Ishikawa (cell line): ENCODE measurements at regions not wholly inside any gene's neighbourhood (a gene's known extent, or its start where the extent isn't known, plus 50 kb on each side); places are given as distances from the start of the nearest gene placed in this dataset.

Experiments
- CEBPB ChIP-seq: IDR thresholded peaks from 2 replicates; pipeline ENCODE4 v1.6.1; 2012
- CREB1 ChIP-seq: IDR thresholded peaks from 2 replicates; pipeline ENCODE4 v1.6.1; 2012; ENCODE audit warnings: low read depth
- EGR1 ChIP-seq: IDR thresholded peaks from 2 replicates; pipeline ENCODE4 v1.6.1; 2012
- EP300 ChIP-seq: IDR thresholded peaks from 2 replicates; pipeline ENCODE4 v1.6.1; 2012; ENCODE audit warnings: borderline replicate concordance
- FOXM1 ChIP-seq: IDR thresholded peaks from 2 replicates; pipeline ENCODE4 v1.6.1; 2012; ENCODE audit warnings: low read depth, borderline replicate concordance
- NFIC ChIP-seq: IDR thresholded peaks from 2 replicates; pipeline ENCODE4 v1.6.1; 2012
- RAD21 ChIP-seq: IDR thresholded peaks from 2 replicates; pipeline ENCODE4 v1.6.1; 2012; ENCODE audit warnings: low read depth
- TAF1 ChIP-seq: IDR thresholded peaks from 2 replicates; pipeline ENCODE4 v1.6.1; 2012; ENCODE audit warnings: low read depth, mild to moderate bottlenecking
- TCF12 ChIP-seq: IDR thresholded peaks from 2 replicates; pipeline ENCODE4 v1.6.1; 2012; ENCODE audit warnings: low read depth
- TEAD4 ChIP-seq: IDR thresholded peaks from 2 replicates; pipeline ENCODE4 v1.6.1; 2012
- YY1 ChIP-seq: IDR thresholded peaks from 2 replicates; pipeline ENCODE4 v1.6.1; 2012; ENCODE audit warnings: low read depth
- ZBTB7A ChIP-seq: IDR thresholded peaks from 2 replicates; pipeline ENCODE4 v1.6.1; 2012; ENCODE audit warnings: low read depth
- TF ChIP-seq, protein P1 (sequence below): IDR thresholded peaks from 2 replicates; pipeline ENCODE4 v1.6.1; 2012; ENCODE audit warnings: low read depth, mild to moderate bottlenecking
- TF ChIP-seq, protein P2 (sequence below): IDR thresholded peaks from 2 replicates; pipeline ENCODE4 v1.6.1; 2012
- TF ChIP-seq, protein P3 (sequence below): IDR thresholded peaks from 2 replicates; pipeline ENCODE4 v1.6.1; 2012

DNA sequence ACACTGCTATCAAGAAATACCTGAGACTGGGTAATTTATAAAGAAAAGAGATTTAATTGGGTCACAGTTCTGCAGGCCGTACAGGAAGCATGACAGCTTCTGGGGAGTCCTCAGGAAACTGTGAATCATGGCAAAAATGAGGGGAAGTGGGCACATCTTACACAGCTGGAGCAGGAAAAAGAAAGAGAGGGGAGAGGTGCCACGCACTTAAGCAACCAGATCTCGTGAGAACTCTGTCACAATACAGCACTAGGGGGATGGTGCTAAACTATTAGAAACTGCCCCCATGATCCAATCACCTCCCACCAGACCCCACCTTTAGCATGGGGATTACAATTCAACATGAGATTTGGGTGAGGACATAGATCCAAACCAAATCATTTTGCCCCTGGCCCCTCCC, 105.5 kb upstream of the CPLX2 start:
- TF ChIP-seq, protein P1, sequence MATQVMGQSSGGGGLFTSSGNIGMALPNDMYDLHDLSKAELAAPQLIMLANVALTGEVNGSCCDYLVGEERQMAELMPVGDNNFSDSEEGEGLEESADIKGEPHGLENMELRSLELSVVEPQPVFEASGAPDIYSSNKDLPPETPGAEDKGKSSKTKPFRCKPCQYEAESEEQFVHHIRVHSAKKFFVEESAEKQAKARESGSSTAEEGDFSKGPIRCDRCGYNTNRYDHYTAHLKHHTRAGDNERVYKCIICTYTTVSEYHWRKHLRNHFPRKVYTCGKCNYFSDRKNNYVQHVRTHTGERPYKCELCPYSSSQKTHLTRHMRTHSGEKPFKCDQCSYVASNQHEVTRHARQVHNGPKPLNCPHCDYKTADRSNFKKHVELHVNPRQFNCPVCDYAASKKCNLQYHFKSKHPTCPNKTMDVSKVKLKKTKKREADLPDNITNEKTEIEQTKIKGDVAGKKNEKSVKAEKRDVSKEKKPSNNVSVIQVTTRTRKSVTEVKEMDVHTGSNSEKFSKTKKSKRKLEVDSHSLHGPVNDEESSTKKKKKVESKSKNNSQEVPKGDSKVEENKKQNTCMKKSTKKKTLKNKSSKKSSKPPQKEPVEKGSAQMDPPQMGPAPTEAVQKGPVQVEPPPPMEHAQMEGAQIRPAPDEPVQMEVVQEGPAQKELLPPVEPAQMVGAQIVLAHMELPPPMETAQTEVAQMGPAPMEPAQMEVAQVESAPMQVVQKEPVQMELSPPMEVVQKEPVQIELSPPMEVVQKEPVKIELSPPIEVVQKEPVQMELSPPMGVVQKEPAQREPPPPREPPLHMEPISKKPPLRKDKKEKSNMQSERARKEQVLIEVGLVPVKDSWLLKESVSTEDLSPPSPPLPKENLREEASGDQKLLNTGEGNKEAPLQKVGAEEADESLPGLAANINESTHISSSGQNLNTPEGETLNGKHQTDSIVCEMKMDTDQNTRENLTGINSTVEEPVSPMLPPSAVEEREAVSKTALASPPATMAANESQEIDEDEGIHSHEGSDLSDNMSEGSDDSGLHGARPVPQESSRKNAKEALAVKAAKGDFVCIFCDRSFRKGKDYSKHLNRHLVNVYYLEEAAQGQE = no peak
- TF ChIP-seq, protein P2, sequence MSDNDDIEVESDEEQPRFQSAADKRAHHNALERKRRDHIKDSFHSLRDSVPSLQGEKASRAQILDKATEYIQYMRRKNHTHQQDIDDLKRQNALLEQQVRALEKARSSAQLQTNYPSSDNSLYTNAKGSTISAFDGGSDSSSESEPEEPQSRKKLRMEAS = no peak

DNA sequence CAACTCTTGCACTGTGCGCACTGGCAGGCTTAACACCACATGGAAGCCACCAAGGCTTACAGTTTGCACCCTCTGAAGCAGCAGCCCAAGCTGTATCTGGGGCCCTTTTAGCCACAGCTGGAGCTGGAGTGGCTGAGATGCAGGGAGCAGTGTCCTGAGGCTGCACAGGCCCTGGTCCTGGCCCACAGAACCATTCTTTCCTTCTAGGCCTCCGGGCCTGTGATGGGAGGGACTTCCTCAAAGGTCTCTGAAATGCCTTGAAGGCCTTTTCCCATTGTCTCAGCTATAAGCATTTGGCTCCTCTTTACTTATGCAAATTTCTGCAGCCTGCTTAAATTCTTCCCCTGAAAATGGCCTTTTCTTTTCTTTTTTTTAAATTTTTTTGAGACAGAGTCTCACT, 104.4 kb upstream of the CPLX2 start:
- TF ChIP-seq, protein P2 = no peak
- TF ChIP-seq, protein P3, sequence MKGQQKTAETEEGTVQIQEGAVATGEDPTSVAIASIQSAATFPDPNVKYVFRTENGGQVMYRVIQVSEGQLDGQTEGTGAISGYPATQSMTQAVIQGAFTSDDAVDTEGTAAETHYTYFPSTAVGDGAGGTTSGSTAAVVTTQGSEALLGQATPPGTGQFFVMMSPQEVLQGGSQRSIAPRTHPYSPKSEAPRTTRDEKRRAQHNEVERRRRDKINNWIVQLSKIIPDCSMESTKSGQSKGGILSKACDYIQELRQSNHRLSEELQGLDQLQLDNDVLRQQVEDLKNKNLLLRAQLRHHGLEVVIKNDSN = no peak
- no peak for TF ChIP-seq EP300
- no peak for TF ChIP-seq FOXM1
- no peak for TF ChIP-seq TEAD4
- TF ChIP-seq CEBPB = no peak

DNA sequence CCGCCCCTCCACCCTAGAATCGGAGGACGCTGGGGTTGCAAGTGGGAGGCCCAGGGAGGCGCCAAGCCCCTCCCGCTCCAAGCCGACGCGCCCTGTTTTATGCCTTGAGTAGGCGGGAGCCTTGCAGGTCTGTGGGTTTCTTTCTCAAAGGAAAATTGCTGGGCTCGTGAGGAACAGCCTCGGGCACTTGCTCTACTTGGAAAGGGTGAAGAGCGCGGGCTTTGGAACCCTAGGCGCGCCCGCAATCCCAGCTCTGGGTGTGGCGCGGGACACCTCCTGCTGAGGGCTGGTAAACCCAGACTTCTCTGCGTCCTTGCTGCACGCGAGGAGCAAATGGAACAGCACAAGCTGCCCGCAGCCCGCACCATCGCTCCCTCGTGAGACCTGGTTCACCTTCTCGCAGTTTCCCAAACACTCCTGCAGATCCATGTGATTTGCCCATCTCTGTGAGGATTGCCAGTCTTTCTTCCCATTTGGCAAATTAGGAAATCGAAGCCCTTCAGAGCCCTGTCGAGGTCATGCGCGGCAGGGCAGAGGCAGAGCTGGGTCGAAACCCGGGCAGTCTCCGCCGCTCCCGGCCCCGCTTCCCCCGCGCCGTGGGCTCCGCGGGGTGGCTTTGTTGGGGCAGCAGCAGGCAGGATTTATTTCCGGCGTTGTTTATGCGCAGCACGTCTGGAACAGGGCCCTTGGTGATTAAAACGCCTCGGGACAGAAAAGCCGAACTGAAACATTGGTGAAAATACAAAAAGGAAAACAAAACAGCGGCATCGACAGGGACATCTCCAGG, 98.4 kb upstream of the CPLX2 start:
- TF ChIP-seq EP300 = no peak
- TF ChIP-seq ZBTB7A = no peak
- TF ChIP-seq CEBPB = no peak
- TF ChIP-seq EGR1 = no peak
- TF ChIP-seq, protein P3 = no peak
- no peak for TF ChIP-seq YY1
- TF ChIP-seq, protein P2 = no peak
- no peak for TF ChIP-seq CREB1
- TF ChIP-seq RAD21 = no peak
- TF ChIP-seq TAF1 = no peak
- TF ChIP-seq TCF12 = no peak
- TF ChIP-seq, protein P1 = no peak
- no peak for TF ChIP-seq TEAD4
- TF ChIP-seq FOXM1 = no peak
- no peak for TF ChIP-seq NFIC

DNA sequence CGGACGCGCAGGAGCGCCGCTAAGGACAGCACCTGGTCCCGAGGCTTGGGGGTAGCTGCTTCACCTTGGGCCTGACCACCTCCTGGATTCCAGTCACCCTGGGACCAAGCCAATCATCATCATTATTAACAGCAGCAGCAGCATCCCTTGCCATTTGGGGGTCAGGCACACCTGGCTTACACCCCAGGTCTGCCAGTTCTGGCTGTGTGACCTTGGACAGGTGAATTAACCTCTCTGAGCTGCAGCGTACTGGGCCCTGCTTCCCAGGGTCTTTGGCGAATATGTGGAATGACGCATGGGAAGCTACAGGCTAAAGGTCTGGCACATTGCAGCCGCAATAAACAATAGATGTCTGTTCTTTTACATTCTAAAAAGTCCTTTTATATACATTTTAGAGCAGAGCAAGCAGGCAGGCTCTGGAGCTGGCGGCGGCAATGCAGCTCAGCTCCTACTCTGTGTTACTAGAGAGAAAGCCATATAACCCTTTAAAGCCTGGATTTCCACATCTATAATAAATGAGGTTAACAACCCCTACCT, 97.8 kb upstream of the CPLX2 start:
- TF ChIP-seq YY1 = no peak
- no peak for TF ChIP-seq TAF1
- no peak for TF ChIP-seq CEBPB
- no peak for TF ChIP-seq TEAD4
- TF ChIP-seq ZBTB7A = no peak
- TF ChIP-seq, protein P2 = no peak
- no peak for TF ChIP-seq FOXM1
- TF ChIP-seq, protein P3 = no peak

DNA sequence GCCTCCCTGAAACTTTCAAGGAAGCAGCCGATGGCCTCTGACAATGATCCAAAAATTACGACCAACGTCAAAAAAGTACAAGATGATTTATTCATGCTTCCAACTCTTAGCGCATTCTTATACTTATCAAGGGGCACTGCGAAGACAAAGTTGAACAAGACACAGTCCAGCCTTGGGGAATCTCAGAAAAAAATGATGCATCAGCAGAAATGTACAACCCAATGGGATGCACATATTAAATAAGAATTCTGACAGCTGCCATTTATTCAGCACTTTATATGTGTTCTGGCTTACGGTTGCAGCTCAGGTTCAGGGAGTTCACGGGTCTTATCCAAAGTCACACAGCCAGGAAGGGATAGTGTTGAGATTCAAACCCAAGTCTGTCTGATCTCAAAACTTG, 96.0 kb upstream of the CPLX2 start:
- no peak for TF ChIP-seq TCF12
- TF ChIP-seq TAF1 = no peak
- no peak for TF ChIP-seq NFIC
- no peak for TF ChIP-seq TEAD4
- no peak for TF ChIP-seq FOXM1
- TF ChIP-seq, protein P2 = no peak
- TF ChIP-seq, protein P1 = no peak
- no peak for TF ChIP-seq RAD21
- no peak for TF ChIP-seq CREB1
